ENCODE measurements at regions not wholly inside any gene's neighbourhood (a gene's known extent, or its start where the extent isn't known, plus 50 kb on each side); places are given as distances from the start of the nearest gene placed in this dataset.

DNA sequence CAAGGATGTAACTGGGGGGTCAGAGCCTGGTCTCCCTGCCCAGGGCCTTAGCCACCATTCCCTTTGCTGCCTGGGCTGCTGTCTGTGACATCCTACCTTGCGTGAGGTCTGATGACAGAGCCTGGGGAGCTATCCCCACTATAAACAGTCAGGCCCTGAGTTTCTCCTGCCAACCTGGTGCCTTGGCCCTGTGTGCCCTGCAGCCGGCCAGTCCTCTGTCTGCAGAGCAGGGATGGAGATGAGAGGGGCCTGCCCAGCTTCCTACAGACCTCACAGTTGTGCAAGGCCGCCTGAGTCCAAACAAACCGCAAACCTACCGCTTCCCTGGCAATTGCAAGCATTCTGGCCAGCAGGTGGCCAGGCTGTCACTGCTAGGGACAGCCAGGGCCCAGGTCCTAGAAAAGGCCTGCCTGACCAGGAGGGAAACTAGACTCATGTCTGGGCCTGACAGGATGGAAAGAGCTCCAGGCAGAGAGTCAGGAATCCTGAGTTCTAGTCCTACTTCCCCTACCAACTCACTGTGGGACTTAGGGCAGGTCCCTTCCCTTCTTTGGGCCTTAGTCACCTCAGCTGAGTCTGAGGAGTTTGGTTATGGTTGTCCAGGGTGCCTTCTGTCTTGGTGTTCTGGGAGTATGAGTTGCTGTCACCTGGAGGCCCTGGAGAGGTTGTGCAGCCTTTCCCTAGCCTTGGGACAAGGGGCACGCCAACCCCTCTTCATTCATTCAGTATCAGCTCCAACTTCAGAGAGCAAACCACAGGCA lies 86.2 kb downstream of the VEGFA start (continued):
- TF ChIP-seq, protein P1, sequence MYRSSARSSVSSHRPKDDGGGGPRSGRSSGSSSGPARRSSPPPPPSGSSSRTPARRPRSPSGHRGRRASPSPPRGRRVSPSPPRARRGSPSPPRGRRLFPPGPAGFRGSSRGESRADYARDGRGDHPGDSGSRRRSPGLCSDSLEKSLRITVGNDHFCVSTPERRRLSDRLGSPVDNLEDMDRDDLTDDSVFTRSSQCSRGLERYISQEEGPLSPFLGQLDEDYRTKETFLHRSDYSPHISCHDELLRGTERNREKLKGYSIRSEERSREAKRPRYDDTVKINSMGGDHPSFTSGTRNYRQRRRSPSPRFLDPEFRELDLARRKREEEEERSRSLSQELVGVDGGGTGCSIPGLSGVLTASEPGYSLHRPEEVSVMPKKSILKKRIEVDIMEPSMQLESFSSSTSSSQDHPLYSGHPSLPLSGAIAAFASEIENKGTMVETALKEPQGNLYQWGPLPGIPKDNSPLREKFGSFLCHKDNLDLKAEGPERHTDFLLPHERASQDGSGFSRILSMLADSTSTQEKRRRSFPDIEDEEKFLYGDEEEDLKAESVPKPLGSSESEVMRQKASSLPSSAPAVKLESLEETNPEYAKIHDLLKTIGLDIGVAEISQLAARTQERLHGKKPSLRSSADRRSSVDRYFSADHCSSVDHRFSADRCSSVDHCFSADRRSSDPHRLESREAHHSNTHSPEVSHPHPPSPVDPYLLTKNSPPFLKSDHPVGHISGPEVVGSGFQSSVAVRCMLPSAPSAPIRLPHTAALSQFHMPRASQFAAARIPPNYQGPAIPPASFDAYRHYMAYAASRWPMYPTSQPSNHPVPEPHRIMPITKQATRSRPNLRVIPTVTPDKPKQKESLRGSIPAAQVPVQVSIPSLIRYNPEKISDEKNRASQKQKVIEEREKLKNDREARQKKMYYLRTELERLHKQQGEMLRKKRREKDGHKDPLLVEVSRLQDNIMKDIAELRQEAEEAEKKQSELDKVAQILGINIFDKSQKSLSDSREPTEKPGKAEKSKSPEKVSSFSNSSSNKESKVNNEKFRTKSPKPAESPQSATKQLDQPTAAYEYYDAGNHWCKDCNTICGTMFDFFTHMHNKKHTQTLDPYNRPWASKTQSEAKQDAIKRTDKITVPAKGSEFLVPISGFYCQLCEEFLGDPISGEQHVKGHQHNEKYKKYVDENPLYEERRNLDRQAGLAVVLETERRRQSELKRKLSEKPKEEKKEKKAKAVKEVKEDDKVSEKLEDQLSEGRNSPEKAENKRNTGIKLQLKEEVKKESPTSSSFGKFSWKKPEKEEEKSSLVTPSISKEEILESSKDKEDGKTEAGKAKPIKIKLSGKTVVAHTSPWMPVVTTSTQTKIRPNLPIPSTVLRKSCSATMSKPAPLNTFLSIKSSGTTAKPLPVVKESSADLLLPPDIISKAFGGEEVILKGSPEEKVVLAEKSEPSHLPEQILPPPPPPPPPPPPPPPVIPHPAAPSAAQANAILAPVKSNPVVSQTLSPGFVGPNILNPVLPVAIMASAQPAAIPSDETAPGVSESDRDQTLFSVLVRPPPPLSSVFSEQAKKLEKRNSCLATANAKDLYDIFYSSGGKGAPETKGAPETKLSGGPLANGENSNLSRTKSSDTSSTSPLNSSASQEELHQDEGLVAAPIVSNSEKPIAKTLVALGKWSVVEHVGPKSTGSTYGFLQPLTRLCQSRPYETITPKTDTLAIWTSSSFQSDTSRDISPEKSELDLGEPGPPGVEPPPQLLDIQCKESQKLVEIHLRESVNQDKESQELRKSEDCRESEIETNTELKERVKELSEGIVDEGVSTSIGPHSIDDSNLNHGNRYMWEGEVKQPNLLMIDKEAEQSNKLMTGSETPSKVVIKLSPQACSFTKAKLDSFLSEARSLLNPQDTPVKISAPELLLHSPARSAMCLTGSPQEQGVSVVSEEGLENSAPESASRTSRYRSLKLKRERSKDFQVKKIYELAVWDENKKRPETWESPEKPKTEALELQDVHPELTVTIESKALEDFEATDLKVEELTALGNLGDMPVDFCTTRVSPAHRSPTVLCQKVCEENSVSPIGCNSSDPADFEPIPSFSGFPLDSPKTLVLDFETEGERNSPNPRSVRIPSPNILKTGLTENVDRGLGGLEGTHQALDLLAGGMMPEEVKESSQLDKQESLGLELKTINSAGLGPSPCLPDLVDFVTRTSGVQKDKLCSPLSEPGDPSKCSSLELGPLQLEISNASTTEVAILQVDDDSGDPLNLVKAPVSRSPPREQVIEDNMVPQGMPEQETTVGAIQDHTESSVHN (CRISPR knock-in tag; IDR thresholded peaks at IDR 0.05): 0 out of 2 replicates have a peak, but pooled peaks have one; percentile 4
- TF ChIP-seq U2AF2 (IDR thresholded peaks at IDR 0.05; ENCODE audit: low read depth, low read length) (no peak), SOX6 (IDR thresholded peaks at IDR 0.05) (no peak), SOX6 (CRISPR knock-in tag; IDR thresholded peaks at IDR 0.05) (peak; percentile 78), ZNF484 (CRISPR knock-in tag; IDR thresholded peaks at IDR 0.05; ENCODE audit: borderline replicate concordance, low read depth) (no peak), HNRNPLL (IDR thresholded peaks at IDR 0.05; ENCODE audit: low read depth, low read length, poor library complexity, severe bottlenecking) (peak; percentile 24), ZNF674 (CRISPR knock-in tag; IDR thresholded peaks at IDR 0.05; ENCODE audit: low read depth) (0 out of 2 replicates have a peak, but pooled peaks have one; percentile 50), ZBTB38 (CRISPR knock-in tag; IDR thresholded peaks at IDR 0.05) (peak; percentile 54; the same call in 1 of the 2 replicates), ZNF781 (CRISPR knock-in tag; IDR thresholded peaks at IDR 0.05; ENCODE audit: borderline replicate concordance, not compliant biosample characterization) (no peak), CREB1 (IDR thresholded peaks at IDR 0.05) (no peak), CREB1 (CRISPR knock-in tag; IDR thresholded peaks at IDR 0.05) (no peak), ZNF547 (CRISPR knock-in tag; IDR thresholded peaks at IDR 0.05) (0 out of 2 replicates have a peak, but pooled peaks have one; percentile 40)
- TF ChIP-seq, protein P2, sequence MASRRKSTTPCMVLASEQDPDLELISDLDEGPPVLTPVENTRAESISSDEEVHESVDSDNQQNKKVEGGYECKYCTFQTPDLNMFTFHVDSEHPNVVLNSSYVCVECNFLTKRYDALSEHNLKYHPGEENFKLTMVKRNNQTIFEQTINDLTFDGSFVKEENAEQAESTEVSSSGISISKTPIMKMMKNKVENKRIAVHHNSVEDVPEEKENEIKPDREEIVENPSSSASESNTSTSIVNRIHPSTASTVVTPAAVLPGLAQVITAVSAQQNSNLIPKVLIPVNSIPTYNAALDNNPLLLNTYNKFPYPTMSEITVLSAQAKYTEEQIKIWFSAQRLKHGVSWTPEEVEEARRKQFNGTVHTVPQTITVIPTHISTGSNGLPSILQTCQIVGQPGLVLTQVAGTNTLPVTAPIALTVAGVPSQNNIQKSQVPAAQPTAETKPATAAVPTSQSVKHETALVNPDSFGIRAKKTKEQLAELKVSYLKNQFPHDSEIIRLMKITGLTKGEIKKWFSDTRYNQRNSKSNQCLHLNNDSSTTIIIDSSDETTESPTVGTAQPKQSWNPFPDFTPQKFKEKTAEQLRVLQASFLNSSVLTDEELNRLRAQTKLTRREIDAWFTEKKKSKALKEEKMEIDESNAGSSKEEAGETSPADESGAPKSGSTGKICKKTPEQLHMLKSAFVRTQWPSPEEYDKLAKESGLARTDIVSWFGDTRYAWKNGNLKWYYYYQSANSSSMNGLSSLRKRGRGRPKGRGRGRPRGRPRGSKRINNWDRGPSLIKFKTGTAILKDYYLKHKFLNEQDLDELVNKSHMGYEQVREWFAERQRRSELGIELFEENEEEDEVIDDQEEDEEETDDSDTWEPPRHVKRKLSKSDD (CRISPR knock-in tag; IDR thresholded peaks at IDR 0.05; ENCODE audit: low read depth): 0 out of 2 replicates have a peak, but pooled peaks have one; percentile 42
- TF ChIP-seq, protein P3, sequence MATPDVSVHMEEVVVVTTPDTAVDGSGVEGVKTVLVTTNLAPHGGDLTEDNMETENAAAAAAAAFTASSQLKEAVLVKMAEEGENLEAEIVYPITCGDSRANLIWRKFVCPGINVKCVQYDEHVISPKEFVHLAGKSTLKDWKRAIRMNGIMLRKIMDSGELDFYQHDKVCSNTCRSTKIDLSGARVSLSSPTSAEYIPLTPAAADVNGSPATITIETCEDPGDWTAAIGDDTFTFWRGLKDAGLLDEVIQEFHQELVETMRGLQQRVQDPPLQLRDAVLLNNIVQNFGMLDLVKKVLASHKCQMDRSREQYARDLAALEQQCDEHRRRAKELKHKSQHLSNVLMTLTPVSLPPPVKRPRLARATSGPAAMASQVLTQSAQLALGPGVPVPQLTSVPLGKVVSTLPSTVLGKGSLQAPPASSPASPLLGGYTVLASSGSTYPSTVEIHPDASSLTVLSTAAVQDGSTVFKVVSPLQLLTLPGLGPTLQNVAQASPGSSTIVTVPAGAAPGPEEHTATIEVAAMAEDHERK (CRISPR knock-in tag; IDR thresholded peaks at IDR 0.05; ENCODE audit: low read depth): no peak
